HG03520 (cell line): ENCODE measurements at regions not wholly inside any gene's neighbourhood (a gene's known extent, or its start where the extent isn't known, plus 50 kb on each side); places are given as distances from the start of the nearest gene placed in this dataset.

Experiments used
- ATAC-seq: cut with Tn5 transposase; IDR thresholded peaks from one replicate; pipeline ENCODE4 v1.9.1; 2021; ENCODE audit warnings: mild to moderate bottlenecking, moderate library complexity; ENCODE audit not compliant: unreplicated experiment

DNA sequence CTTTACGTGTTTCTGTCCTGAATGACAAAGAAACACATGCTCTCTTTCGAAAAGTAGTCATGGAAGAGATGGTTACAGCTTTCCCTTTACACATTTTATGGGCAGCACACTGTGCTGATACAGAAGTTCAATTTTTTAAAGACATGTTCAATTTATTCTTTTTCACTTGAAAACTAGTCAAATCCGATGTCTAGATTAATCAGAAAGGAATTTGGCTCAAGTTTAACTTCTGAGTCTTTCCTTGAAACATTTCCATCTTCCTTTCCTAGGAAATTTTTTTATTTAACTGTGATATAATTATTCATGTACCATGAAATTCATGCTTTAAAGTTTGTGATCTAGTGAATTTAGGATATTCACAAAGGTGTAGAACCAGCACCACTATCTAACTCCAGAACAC lies 360.1 kb downstream of the TNS3 start:
- no peak for ATAC-seq

DNA sequence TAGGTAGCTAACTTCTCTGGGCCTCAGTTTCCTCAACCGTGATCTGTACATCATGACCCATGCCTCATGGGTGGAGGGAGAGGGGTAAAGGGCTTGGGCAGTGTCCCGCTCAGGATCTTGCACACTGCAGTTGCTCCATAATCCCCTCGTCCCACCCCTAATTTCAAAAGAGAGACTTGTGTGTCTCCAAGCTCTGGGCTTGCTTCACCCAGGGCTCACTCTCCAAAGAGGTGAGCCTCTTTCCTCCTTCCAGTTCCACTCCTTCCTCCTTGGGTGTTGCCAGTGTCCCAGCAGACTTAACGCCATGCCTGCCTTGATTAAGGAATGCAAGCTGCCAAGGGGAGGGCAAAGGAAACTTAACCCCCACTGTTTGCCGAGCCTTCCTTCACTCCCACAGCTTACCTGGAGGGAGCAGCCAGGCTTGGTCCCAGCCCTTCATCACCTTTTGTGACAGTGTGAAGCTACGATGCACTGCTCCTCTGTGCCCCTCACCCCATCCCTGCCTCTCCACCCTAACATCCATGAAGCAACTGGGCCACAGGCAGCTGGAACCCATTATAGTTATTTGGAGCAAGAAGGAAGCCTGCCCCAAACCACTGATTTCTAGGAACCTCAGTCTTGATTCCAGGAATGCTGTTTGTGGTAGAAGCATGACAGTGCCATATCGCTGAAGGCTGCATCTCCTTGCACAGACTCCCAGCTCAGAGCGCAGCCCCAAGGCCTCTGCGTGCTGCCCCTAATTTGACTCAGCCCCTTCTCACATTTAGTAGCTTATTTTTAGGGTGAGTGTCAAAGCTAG lies 363.3 kb downstream of the TNS3 start:
- ATAC-seq: no peak

DNA sequence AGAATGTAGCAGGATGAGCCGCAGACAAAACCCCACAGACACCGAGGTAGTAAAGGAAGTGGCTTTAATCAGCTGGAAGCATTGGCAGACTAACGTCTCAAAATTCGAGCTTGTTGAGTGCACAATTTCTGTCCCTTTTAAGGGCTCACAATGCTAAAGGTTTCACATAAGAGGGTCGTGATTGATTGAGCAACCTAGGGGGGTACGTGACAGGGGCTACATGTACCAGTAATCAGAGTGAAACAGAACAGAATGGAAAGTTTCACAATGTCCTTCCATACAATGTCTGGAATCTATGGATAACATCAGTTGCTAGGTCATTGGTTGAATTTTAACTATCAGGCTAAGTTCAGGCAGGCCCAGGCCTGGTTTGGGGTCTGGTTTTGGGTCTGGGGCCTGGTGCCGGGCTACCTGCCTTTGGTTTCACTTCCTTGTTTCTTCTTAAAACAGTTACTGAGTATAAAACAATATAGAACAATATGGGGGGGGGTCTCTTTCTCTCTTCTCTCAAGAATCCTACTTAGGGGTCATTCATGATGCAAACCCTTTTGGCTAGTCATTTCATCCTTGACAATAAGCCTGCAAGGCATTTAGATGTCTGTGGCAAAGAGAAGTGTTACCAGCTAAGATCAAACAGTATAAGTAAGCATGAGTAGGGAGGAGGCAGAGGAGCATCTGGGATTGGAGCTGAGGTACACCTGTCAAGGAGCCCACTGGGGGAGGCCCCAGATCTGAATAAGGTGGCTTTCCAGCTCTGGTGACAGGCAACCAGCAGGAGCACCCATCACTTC lies 364.1 kb downstream of the TNS3 start:
- no peak for ATAC-seq

DNA sequence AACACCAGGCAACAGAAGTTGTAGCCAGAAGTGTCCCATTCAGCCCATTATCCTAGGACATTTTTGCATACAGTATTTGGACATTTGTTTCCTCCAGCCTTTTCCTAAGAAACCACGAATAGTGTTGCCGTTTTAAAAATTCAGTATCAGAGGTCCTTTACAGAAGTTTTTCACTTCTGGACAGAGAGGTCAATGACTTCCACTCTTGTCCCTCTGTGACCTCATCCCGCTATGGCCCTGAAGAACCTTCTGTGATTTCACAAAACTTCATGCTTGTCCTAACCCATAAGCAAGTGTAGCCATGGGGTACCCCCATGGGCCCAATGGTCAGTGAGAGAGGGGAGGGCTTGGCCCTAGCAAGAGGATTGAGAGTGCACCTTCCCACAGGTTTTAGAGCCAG lies 364.8 kb downstream of the TNS3 start:
- ATAC-seq: no peak

DNA sequence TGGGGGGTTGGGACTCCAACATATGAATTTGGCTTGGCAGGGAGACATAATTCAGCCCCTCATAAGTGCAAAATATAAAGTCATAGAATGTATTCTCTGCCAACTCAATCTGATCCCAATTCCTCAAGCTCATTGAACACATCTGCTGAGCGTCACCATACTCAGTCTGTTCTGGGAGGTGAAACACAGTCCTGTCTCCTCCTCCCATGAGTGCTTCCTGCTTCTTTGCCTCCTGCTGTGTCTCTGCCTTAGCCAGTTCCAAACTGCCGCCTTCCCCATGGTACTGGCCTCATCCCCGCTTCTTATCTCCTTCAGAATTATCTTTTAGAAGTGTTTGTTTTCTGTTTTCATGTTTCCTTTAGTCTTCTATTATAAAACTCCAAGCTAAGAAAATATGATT lies 365.5 kb downstream of the TNS3 start:
- no peak for ATAC-seq

DNA sequence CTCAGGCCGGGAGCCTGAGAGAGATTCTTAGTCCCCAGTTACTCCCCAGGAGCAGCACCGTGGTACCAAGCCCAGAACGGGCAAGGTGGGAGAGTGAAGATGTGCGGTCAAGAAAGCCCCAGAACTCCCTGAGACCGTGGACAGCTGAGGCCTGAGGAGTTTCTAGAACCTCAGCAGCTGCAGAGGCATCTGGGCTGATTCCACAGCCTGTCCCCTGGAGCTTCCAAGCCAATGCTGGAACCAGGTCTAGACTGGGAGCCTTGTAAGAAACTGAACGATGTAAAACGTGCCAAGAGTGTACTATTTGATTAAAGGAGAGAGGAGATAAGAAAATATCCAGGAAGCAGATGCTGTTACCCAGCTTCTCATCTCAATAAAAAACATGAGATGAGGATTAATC lies 366.3 kb downstream of the TNS3 start:
- ATAC-seq: no peak

DNA sequence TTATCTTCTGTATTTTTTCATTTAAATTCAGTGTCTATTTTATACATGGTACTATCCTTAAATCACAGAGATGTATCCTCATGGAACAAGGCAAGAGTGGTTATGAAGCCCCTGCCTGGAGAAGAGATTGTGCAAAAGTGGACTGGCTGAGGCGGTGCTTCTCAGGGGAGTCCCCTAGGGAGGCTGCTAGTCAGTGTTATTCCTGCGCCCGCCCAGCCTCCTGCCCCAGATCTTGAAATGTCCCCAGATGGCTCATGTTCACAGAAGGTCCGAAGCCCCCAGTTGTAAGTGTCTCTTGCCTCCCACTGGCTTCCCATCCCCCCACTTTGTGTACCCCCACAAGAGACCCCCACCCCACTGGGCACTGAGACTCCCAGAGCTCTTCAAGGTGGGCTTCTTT lies 366.9 kb downstream of the TNS3 start:
- no peak for ATAC-seq

DNA sequence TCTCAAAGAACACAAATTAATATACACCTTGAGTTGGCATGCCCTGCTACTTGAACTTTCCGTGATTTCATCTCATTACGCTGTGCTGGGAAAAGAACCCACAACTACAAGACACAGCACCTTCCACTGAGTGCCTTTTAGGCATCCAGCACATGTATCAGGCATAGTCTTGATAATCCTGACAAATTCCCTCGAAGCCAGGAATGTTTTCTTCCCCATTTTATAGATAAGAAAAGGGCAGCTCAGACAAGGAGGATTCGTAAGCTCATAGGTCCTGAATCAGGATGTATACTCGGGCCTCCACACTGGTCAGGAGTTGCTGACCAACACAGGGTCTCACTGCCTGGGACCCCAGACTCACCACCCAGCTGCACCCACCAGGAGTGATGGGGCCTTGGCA lies 368.6 kb downstream of the TNS3 start:
- no peak for ATAC-seq

DNA sequence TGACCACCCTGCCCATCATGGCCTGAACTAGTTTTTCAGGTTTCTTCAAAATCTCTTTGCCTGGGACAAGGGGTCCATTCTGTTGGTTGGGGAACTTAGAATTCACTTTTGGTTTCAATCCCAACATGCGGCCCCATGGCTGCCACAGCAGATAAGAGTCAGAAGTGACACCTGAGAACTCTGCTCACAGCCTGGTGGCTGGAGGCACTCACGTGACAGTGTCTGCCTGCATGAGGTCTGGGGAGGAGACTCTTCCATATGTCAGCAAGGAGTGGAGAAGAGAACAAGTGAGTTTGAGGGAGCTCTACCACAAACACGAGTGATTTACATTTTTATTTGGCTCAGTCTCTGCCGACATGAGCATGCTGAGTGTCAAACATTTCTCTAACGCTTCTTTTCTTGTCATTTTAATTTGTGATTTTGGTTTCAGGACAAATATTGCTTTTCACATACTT lies 370.4 kb downstream of the TNS3 start:
- no peak for ATAC-seq

DNA sequence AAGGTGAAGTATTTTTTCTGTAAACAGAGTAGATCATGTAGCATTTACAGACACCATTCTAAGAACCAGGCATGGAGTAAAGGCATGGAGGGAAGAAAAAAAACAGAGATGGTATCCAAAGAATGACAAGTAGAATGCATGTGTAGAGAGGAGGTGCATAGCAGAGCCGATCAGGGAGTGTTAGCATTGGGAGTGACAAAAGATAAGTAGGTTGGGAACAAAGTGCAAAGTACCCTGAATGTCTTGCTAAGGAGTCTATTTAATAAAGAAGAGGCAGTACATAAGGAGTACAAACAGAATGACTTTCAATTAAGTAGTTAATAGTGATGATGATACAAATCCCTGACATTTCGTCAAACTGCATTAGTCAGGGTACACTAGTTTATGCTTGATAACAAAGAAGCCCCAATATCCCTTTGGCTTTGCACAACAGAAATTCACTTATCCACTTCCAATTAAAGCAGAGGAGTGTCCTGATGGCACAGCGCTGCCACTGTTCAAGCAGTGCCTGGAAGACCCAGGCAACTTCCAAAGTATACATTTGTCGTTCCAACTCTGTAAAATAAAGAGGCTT lies 371.5 kb downstream of the TNS3 start:
- ATAC-seq: no peak

DNA sequence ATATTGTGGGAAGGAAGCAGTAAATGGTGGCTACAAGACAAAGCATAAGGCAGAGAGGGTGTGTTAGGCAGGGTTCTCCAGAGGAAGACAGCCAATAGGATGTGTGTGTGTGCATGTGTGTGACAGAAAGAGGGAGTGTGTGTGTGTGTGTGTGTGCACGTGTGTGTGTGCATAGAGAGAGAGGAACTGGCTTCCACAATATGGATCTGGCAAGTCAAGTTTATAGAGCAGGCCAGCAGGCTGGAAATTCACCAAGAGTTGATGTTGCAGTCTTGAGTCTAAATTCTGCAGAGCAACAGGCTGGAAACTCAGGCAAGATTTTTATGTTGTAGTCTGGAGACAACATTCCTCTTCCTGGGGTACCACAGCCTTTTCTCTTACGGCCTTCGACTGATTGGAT lies 374.0 kb downstream of the TNS3 start:
- ATAC-seq: no peak

DNA sequence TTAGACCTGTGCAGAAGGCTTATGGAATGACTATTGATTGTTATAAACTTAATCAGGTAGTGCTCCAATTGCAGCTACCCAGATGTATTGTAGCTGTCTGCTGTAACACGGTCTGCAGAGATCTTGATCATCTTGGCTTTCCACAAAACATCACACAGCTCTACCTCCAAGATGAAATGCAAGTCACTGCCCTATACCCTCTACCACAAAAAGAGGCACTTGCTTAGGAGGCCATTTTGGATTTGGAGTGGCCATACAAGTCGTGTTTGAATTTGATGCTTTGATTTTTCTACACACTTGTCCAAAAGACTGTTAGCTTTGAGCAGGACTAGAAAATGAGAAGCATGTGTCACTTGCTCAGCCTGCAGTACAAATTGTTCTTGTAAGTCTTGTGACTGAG lies 377.2 kb downstream of the TNS3 start:
- ATAC-seq: no peak

DNA sequence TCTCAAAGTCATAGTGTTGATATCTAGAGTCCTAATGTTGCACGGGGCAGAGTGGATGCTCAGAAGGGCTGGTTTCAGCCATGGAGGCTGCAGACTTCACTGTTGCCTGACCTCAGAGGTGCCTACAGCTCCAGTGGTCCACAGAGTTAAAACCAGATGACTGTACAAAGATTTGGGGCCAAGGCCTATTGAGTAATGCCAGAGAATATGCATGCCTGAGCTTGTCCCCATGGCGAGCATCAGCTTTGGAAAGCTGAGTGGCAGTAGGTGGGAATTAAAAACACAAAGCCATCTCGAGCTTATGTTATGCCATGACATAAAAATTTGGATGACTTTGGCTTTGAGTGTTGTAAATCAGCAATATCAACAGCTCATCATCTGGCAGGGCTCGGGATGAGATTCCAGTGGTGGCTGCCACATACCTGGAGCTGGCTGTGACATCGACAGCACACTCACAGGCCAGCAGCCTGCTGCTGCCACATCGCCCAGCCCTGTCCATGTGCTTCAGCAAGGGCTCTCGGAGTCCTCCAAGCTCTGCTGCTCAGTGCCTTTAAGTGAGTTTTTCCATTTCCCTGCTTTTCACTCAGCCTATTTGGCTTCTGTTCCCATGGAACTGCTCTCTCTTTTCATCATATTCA lies 379.6 kb downstream of the TNS3 start:
- ATAC-seq: no peak

DNA sequence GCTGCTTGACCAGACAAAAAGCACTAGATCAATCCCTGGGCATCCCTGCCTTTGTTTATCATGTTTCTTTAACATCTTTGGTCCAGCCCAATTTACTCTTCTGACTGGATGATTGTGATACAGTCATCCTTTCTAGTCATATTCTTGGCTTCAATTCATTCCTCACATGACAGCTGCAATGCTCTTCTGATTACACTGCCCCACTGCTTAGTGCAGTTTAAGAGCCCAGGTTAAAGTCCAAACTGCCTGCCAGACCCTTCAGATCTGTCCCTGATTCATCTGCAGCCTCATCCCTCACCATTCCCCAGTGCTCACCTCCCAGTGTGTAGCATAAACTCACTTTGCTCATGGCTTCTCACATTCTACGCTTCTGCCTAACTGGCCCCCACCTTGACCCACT lies 383.8 kb downstream of the TNS3 start:
- ATAC-seq: no peak

DNA sequence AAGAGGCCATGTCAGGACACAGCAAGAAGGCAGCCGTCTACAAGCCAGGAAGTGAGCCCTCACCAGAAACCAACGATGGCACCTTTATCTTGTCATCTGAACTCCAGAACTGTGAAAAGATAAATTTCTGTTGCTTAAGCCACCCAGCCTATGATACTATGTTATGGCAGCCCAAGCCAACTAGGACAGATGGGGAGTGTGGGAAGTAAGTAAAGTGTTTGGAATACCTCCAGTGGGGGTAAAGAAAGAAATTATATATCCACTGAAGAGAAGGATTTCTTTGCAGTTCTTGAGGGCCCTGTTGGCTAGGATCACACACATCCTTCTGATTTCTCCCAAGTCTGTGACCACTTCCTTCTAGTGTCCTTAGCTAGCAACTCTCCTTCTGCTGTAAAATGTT lies 384.4 kb downstream of the TNS3 start:
- no peak for ATAC-seq

DNA sequence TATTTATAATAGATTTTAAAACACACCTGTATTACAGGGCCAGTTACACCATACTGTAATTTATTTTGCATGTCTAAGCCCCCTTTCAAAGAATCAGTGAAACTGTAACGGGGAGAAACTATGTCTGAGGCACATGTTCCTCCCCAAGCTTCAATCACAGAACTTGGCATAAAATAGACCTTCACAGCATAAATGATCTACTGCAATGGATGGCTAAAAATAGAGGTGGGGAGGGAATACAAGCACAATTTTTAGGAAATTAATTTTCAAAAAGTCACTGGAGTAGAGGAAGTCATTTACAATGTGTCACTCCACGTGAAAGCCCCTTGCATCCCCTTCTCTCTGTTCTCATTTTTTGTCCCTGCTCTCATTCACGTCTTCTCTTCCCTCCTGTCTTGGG lies 385.2 kb downstream of the TNS3 start:
- ATAC-seq: no peak

DNA sequence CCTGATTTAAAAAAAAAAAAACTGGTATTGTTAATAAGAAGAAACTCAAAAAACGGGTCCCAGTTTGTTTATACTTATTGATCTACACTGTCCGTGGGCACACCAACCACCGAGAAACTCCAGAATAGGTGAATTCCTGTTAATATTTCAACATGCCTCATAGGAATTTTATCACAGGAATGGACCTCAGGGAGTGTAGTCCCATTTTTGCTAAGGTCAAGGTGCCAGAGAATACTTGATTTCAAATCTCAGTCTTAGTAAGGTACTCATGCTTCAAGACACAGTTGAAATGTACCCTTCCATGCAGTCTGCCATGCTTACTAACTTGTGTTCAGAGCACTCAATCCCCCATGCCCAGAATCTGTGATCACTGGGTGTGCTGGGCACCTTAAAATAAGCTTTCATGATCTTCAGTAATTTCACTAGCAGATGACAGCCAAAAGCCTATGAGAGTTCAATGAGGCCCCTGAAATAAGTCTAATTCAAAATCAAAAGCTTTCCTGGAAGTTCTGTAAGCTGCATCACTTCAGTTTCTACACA lies 385.7 kb downstream of the TNS3 start:
- ATAC-seq: no peak

DNA sequence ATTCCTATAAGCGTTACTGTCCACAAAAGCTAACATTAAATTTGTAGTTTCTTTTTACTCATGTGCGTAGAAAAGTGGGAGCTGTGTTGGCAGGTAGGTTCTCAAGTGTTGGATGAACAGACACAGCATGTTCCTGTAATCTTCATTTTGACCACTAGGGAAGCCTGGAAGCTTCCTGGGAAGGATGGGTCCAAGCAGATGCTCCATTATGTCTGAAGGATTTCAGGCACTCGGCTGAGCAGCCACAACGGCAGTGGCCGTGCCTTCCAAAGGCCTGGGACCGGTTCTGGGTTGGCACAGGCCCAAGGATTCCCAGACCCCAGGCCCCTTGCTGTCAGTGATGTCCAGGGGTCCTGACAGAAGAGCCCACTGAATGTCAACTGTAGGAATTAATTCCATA lies 386.3 kb downstream of the TNS3 start:
- no peak for ATAC-seq

DNA sequence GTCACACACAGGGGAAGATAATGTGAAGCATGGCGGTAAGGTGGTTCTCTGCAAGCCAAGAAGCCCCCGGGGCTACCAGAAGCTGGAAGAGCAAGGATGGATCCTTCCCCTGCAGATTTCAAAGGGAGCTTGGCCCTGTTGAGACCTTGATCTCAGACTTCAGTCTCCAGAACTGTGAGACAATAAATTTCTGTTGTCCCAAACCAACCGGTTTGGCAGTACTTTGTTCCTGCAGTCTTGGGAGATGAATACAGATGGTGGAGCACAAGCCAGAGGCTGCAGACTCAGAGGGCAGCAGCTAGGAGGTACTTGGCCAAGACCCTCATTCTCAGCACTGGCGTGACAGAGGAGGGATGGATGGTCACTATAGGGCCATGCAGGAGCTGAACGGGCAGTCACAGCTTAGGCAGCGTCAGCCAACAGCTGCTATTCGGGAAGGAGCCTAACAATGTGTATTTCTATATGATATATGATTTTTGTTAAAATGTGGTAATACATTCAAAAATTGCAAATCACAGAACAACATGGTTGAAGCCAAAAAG lies 387.3 kb downstream of the TNS3 start:
- ATAC-seq: no peak

DNA sequence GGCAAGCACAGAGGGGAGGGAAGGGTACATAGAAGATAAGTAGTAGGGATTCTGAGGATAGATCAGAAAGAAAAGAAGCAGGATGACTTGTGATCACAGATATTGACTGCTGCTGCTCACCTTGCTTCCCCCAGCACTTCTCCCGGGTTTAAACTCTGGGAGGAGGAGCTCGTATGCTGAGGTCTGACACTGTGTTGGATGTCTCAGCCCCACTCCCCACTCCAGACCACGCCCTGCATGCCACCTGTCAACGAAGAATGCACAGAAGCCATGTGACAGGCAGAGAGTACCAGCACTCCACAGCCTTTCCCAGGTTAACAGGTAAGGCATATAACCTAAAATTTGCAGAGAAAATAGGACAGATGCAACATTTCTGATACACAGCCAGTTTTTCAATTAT lies 388.9 kb downstream of the TNS3 start:
- no peak for ATAC-seq

DNA sequence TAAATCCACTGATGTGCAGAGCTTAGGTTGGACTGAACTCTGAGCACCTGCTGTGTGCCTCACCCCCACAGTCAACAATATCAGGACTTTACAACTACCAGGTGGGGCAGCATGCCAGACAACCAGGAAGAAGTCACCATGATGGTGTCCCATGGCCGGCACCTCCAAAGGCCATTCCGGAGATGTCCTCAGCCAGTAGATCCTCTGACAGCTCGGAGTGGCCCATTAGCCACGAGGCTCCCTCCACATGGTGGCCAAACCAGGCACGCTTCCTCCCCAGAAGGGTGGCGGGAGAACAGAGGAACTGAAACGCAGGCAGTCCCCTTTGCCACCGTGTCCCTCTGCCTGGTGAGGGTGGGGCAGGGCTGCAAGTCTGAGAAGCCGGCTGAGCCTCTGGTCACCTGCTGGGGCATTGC lies 390.0 kb downstream of the TNS3 start:
- no peak for ATAC-seq
